ENCODE measurements at regions not wholly inside any gene's neighbourhood (a gene's known extent, or its start where the extent isn't known, plus 50 kb on each side); places are given as distances from the start of the nearest gene placed in this dataset.

- H3K36me3 ChIP-seq (ENCODE audit: control insufficient read depth, insufficient read depth, low read length) = no peaks in the 10 kb centered on the region
- ChIA-PET POLR2A (no interaction called here), CTCF (no interaction called here)
- no peak overlapping the region for H3K4me3 ChIP-seq (ENCODE audit: low read depth, low read length)
- TF ChIP-seq CTCF (IDR thresholded peaks at IDR 0.05; ENCODE audit: insufficient read depth, low read depth, low read length) = no peak
- DNase-seq (ENCODE audit: low read depth) = no peak
- H3K27me3 ChIP-seq (ENCODE audit: control insufficient read depth, insufficient read depth, low read length) = no peaks in the 10 kb centered on the region
Measured at GRCh38 chr12:58296863-58297262, 355.5 kb downstream of the ATP23 start.

- TF ChIP-seq CTCF (IDR thresholded peaks at IDR 0.05; ENCODE audit: insufficient read depth, low read depth, low read length) = no peak
- ChIA-PET POLR2A (no interaction called here), CTCF (no interaction called here)
- no peak for DNase-seq (ENCODE audit: low read depth)
- Histone ChIP-seq H3K27me3 (ENCODE audit: control insufficient read depth, insufficient read depth, low read length) (no peaks in the 10 kb centered on the region), H3K4me3 (ENCODE audit: low read depth, low read length) (no peak overlapping the region), H3K36me3 (ENCODE audit: control insufficient read depth, insufficient read depth, low read length) (no peaks in the 10 kb centered on the region)
Measured at GRCh38 chr12:58298803-58299202, 357.4 kb downstream of the ATP23 start.

- Histone ChIP-seq H3K36me3 (ENCODE audit: control insufficient read depth, insufficient read depth, low read length) (no peaks in the 10 kb centered on the region), H3K27me3 (ENCODE audit: control insufficient read depth, insufficient read depth, low read length) (no peaks in the 10 kb centered on the region), H3K4me3 (ENCODE audit: low read depth, low read length) (no peak overlapping the region)
- TF ChIP-seq CTCF (IDR thresholded peaks at IDR 0.05; ENCODE audit: insufficient read depth, low read depth, low read length) = no peak
- no peak for DNase-seq (ENCODE audit: low read depth)
- ChIA-PET POLR2A (no interaction called here), CTCF (interaction anchor here (0.7 kb wide), 1 partner anchor 795 kb away, joined by 3 read pairs; no protein-coding TSS in a partner anchor)
Measured at GRCh38 chr12:58299371-58299770, 358.0 kb downstream of the ATP23 start.

GRCh38 chr12:58301038-58301729 is 359.8 kb downstream of the ATP23 start:
- no peak overlapping the region for H3K4me3 ChIP-seq (ENCODE audit: low read depth, low read length)
- H3K36me3 ChIP-seq (ENCODE audit: control insufficient read depth, insufficient read depth, low read length) = no peaks in the 10 kb centered on the region
- ChIA-PET POLR2A (no interaction called here), CTCF (no interaction called here)
- H3K27me3 ChIP-seq (ENCODE audit: control insufficient read depth, insufficient read depth, low read length) = no peaks in the 10 kb centered on the region
- no peak for TF ChIP-seq CTCF (IDR thresholded peaks at IDR 0.05; ENCODE audit: insufficient read depth, low read depth, low read length)
- DNase-seq (ENCODE audit: low read depth) = no peak

GRCh38 chr12:58301730-58302122 is 360.4 kb downstream of the ATP23 start:
- CTCF ChIA-PET = no interaction called here
- H3K36me3 ChIP-seq (ENCODE audit: control insufficient read depth, insufficient read depth, low read length) = no peaks in the 10 kb centered on the region
- H3K4me3 ChIP-seq (ENCODE audit: low read depth, low read length) = no peak overlapping the region
- no peak for TF ChIP-seq CTCF (IDR thresholded peaks at IDR 0.05; ENCODE audit: insufficient read depth, low read depth, low read length)
- POLR2A ChIA-PET = no interaction called here
- no peaks in the 10 kb centered on the region for H3K27me3 ChIP-seq (ENCODE audit: control insufficient read depth, insufficient read depth, low read length)
- DNase-seq (ENCODE audit: low read depth) = no peak
